A549 (cell line): ENCODE measurements at regions not wholly inside any gene's neighbourhood (a gene's known extent, or its start where the extent isn't known, plus 50 kb on each side); places are given as distances from the start of the nearest gene placed in this dataset.

Source experiments
- CBX2 ChIP-seq: fragments of 200-600 bp; sonication (generic); IDR thresholded peaks from 2 replicates; pipeline ENCODE4 v1.6.1; 2016; ENCODE audit warnings: low read depth, mild to moderate bottlenecking, borderline replicate concordance
- CTCF ChIP-seq: fragments of >200 bp; sonication (Bioruptor Twin); formaldehyde crosslinking; IDR thresholded peaks from 3 replicates; pipeline ENCODE4 v1.5.1; 2016
- EP300 ChIP-seq, 2 experiments: fragments of >200 bp; sonication (Bioruptor Twin); formaldehyde crosslinking; IDR thresholded peaks; 2 replicates in 1 of 2; 3 replicates in 1 of 2; pipeline ENCODE4 v1.6.1; 2016 to 2017
- HMGXB4 ChIP-seq: fragments of 250-450 bp; sonication (Bioruptor Pico); IDR thresholded peaks from 2 replicates; pipeline ENCODE4 v1.5.0; 2021; ENCODE audit warnings: mild to moderate bottlenecking, moderate library complexity, borderline replicate concordance
- KDM5A ChIP-seq: fragments of 200-600 bp; sonication (generic); IDR thresholded peaks from 2 replicates; pipeline ENCODE4 v1.6.1; 2016; ENCODE audit warnings: antibody characterized with exemption, mild to moderate bottlenecking
- MAFK ChIP-seq: fragments of 450-650 bp; IDR thresholded peaks from 2 replicates; pipeline ENCODE4 v1.6.1; 2014; ENCODE audit not compliant: partially characterized antibody
- MYC ChIP-seq: IDR thresholded peaks from 2 replicates; pipeline ENCODE4 v1.6.1; 2012; ENCODE audit warnings: mild to moderate bottlenecking, inconsistent platforms, low read length, improper control_type of control experiment, borderline replicate concordance
- POLR2A ChIP-seq: IDR thresholded peaks from 2 replicates; pipeline ENCODE4 v1.6.1; 2012; ENCODE audit warnings: mild to moderate bottlenecking, low read length
- RAD21 ChIP-seq, 2 experiments: fragments of >200 bp in 1 of 2; sonication (Bioruptor Twin) in 1 of 2; formaldehyde crosslinking in 1 of 2; IDR thresholded peaks in 1 of 2; conservative IDR thresholded peaks in 1 of 2; 2 replicates in 1 of 2; 3 replicates in 1 of 2; pipeline ENCODE4 v1.6.1; 2012 to 2018; ENCODE audit warnings: inconsistent platforms in 1 of 2
- REST ChIP-seq: fragments of 200-600 bp; sonication (generic); IDR thresholded peaks from 2 replicates; pipeline ENCODE4 v1.6.1; 2016; ENCODE audit warnings: antibody characterized with exemption, mild to moderate bottlenecking, moderate library complexity

- TF ChIP-seq EP300 (IDR thresholded peaks at IDR 0.05) (no peak), CBX2 (no peak), POLR2A (no peak), CTCF (no peak), REST (no peak), HMGXB4 (no peak), MYC (no peak), MAFK (no peak), KDM5A (no peak), RAD21 (conservative IDR thresholded peaks at IDR 0.05 in 1 of 2, IDR thresholded peaks at IDR 0.05 in 1 of 2) (no peak)
These were observed 135.7 kb downstream of the CTH start for GRCh38 chr1:70546726-70547125.
